ENCODE measurements at regions not wholly inside any gene's neighbourhood (a gene's known extent, or its start where the extent isn't known, plus 50 kb on each side); places are given as distances from the start of the nearest gene placed in this dataset.
"Not testable (repeated sequence)": the region's sequence is repeated elsewhere in the genome, so short reads cannot be mapped to it uniquely, and the experiment has no call there.

DNA sequence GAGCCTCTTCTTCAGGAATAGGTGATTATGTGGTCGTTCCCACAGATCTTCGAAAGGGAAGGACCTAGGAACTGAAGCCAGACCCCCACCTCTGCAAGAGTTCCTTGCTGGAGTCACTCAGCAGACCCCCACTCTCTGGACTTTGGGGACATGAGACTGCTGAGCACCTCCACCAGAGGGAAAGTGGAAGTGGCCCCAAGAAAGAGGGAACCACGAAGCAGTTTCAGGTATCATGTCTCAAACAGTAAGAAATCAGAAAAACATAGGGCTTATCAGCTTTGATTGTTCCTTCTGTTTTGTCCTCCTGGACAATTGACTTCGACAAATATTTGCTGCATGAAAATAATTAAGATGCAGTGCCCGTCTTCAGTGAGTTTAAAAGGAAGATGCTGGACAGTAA is 98.9 kb downstream of the CDRT15L2 start:
- H3K27ac ChIP-seq (ENCODE audit: low read depth, low read length) = not testable (repeated sequence)

GRCh38 chr17:20681746-20682722 is 102.5 kb downstream of the CDRT15L2 start:
- WGBS, 3 donors = 67 to 80% (median 76%) methylated on average over 7 to 8 of the region's 8 CpGs
- not testable (repeated sequence) for H3K27ac ChIP-seq (ENCODE audit: low read depth, low read length)

More for the DNA sequence above, 98.9 kb downstream of the CDRT15L2 start:
- 62 to 84% (median 83%) methylated on average over 5 of the region's 5 CpGs for WGBS, 3 donors

DNA sequence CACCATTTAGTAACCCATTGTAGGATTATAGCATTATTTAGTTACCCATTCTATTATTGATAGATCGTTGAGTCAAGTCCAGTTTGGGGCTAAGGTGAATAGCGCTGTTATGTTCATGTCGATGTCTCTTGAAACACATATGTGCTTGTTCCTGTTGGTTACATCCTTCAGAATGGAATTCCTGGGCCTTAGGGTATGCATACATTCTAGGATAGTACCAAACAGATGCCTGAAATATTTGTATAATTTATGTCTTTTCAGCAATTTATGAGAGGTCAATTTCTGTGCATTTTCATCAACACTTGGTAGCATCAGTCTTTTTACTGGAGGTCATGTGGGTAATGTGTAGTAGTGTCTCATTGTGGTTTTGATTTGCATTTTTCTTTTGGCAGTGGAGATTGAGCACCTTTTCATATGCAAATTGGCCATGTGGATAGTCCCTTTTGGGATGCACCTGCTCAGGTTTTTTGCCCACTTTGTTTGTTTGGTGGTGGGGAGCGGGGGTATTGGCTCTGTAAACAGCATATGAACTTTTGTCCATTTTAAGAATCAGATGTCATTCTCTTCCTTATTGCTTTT is 104.2 kb downstream of the CDRT15L2 start:
- 92 to 96% (median 95%) methylated on average over 3 of the region's 4 CpGs for WGBS, 3 donors
- not testable (repeated sequence) for H3K27ac ChIP-seq (ENCODE audit: low read depth, low read length)

- not testable (repeated sequence) for H3K27ac ChIP-seq (ENCODE audit: low read depth, low read length)
- 92 to 96% (median 95%) methylated on average over 3 to 28 of the region's 32 CpGs for WGBS, 3 donors
These were observed 105.5 kb downstream of the CDRT15L2 start for GRCh38 chr17:20684975-20685374.

DNA sequence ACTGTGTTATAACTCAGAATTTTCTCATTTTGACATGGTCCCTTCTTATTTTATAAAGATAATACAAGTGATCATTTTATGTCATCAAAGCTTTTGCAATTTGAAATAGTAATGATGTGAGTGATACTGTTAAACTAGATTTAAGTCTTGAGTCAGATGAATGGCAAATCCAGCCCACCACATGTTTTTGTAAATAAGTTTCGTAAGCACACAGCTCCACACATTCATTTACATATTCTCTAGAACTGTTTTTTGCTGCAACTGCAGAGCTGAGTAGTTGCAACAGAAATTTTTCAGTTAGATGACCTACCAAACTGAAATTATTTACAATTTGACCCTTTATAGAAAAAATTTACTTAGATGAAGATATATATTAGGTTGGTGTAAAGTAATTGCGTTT is 108.1 kb downstream of the CDRT15L2 start:
- WGBS, 3 donors = no CpG with 5 or more reads among the region's 2 CpGs
- not testable (repeated sequence) for H3K27ac ChIP-seq (ENCODE audit: low read depth, low read length)

GRCh38 chr17:20689170-20689749 is 109.7 kb downstream of the CDRT15L2 start:
- WGBS, 3 donors = 43 to 64% (median 60%) methylated on average over 10 of the region's 10 CpGs
- H3K27ac ChIP-seq (ENCODE audit: low read depth, low read length) = not testable (repeated sequence)

- not testable (repeated sequence) for H3K27ac ChIP-seq (ENCODE audit: low read depth, low read length)
- WGBS, 3 donors = 49 to 64% (median 55%) methylated on average over 1 of the region's 1 CpG
These were observed 113.2 kb downstream of the CDRT15L2 start for GRCh38 chr17:20692706-20693105.

GRCh38 chr17:20695871-20696270 is 116.3 kb downstream of the CDRT15L2 start:
- not testable (repeated sequence) for H3K27ac ChIP-seq (ENCODE audit: low read depth, low read length)
- WGBS, 3 donors = 34 to 68% (median 68%) methylated on average over 1 of the region's 1 CpG

GRCh38 chr17:20698463-20699206 is 119.1 kb downstream of the CDRT15L2 start:
- not testable (repeated sequence) for H3K27ac ChIP-seq (ENCODE audit: low read depth, low read length)
- WGBS, 3 donors = 42 to 54% (median 53%) methylated on average over 3 to 5 of the region's 8 CpGs

DNA sequence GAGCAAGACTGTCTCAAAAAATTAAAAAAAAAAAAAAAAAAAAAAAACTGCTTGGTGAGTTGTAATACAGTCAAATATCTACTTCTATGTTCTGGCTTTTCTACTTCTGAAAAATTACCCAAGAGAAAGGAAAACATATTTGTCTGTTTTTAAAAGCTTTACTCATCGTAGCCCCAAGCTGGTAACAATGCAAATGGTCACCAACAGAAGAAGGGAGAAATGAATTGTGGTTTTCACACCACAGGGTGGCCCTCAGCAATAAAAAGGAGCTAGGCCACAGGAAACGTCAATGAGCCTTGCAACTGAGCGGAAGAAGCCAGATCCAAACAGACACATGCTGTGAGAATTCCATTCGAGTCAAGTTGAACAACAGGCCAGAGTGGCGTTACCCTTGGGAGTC is 121.0 kb downstream of the CDRT15L2 start:
- 57 to 88% (median 71%) methylated on average over 2 to 3 of the region's 5 CpGs for WGBS, 3 donors
- H3K27ac ChIP-seq (ENCODE audit: low read depth, low read length) = not testable (repeated sequence)

- not testable (repeated sequence) for H3K27ac ChIP-seq (ENCODE audit: low read depth, low read length)
- WGBS, 3 donors = 83 to 93% (median 85%) methylated on average over 5 of the region's 5 CpGs
These were observed 121.8 kb downstream of the CDRT15L2 start for GRCh38 chr17:20701366-20701765.

DNA sequence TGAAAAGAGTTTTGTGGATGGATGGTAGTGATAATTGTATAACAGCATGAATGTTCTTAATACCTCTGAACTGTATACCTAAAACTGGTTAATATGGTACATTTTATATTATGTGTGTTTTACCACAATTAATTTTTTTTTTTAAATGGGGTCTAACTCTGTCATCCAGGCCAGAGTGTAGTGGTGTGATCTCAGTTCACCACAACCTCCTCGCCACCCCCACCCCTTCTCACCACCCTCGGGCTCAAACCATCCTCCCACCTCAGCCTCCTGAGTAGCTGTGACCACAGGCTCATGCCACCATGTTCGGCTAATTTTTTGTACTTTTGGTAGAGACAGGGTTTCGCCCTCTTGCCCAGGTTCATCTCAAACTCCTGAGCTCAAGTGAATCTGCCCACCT is 123.2 kb downstream of the CDRT15L2 start:
- WGBS, 3 donors = 71 to 90% (median 88%) methylated on average over 4 of the region's 4 CpGs

DNA sequence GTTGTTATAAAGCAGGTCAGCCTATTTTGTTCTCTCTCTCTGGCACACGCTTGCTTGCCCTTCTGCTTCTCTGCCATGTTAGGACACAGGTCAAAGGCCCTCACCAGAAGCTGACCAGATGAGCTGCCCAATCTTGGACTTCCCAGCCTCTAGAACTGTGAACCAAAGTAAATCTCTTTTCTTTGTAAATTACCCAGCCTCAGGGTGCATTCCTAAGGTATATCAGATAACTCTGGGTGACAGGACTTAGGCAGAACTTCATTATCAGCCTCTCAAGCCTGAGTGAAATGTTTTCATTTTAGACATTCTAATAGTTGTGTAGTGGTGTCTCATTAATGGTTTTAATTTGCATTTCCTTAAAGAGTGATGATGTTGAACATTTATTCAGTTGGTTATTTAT is 124.3 kb downstream of the CDRT15L2 start:
- H3K27ac ChIP-seq (ENCODE audit: low read depth, low read length) = no peak overlapping the region
- 77 to 93% (median 89%) methylated on average over 1 of the region's 1 CpG for WGBS, 3 donors

More for the DNA sequence above, 123.2 kb downstream of the CDRT15L2 start:
- no peak overlapping the region for H3K27ac ChIP-seq (ENCODE audit: low read depth, low read length)

DNA sequence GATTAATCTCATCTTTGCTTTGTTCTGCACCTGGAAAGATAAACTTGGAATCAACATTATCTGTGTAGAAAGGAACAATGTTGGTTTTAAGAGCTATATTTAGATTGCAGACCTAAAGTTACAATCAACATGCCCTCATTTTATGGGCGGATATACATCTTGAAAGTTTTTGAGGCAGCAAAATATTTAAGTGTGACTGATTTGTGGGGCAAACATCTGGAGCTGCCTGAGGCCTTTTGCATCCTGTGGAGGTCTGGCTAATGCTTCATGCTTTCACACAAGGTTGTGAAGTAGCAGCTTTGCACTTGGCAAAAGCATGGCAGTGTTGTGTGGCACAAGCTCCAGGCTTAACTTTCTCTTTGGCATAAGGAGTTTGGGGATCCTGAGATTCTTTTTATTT is 125.7 kb downstream of the CDRT15L2 start:
- WGBS, 3 donors = 57 to 65% (median 65%) methylated on average over 1 of the region's 1 CpG
- not testable (repeated sequence) for H3K27ac ChIP-seq (ENCODE audit: low read depth, low read length)

- WGBS, 3 donors = 67 to 77% (median 70%) methylated on average over 16 of the region's 16 CpGs
- no peak overlapping the region for H3K27ac ChIP-seq (ENCODE audit: low read depth, low read length)
These were observed 127.3 kb downstream of the CDRT15L2 start for GRCh38 chr17:20706751-20707373.

DNA sequence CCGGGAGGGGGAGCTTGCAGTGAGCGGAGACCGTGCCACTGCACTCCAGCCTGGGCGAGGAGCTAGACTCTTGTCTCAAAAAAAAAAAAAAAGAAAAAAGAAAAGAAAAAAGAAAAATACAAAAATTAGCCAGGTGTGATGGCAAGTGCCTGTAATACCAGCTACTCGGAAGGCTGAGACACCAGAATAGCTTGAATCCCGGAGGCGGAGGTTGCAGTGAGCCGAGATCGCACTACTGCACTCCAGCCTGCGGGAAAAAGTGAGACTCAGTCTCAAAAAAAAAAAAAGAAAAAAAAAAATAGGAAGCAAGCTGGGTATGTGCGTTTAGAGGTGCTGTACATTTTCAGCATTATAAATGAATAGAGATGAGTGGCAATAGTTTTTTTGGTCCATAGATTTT is 129.3 kb downstream of the CDRT15L2 start:
- H3K27ac ChIP-seq (ENCODE audit: low read depth, low read length) = not testable (repeated sequence)
- 70 to 77% (median 72%) methylated on average over 11 of the region's 11 CpGs for WGBS, 3 donors

DNA sequence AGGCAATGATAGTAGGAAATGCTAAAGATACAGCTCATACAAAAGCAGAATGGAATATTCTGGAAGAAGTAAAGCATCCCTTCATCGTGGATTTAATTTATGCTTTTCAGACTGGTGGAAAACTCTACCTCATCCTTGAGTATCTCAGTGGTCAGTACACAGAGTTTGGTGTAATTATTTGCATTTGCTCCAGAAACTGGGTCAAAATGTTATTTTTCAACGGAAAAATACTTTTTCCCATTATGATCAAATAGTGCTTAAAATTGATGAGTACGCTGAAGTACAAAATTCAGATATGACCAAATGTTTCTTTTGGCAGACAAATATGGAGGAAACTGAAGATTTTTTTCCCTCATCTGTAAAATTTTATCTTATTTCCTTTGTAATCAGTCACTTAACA is 137.0 kb downstream of the CDRT15L2 start:
- H3K27ac ChIP-seq (ENCODE audit: low read depth, low read length) = not testable (repeated sequence)
- 76 to 85% (median 77%) methylated on average over 3 of the region's 3 CpGs for WGBS, 3 donors

- WGBS, 3 donors = 47 to 59% (median 58%) methylated on average over 5 of the region's 5 CpGs
- no peak overlapping the region for H3K27ac ChIP-seq (ENCODE audit: low read depth, low read length)
These were observed 141.6 kb downstream of the CDRT15L2 start for GRCh38 chr17:20721171-20721570.
